NCI-H526 treated with DMSO at 0.1 percent for 48 hours (cell line): ENCODE measurements at regions not wholly inside any gene's neighbourhood (a gene's known extent, or its start where the extent isn't known, plus 50 kb on each side); places are given as distances from the start of the nearest gene placed in this dataset.
"Not testable (repeated sequence)": the region's sequence is repeated elsewhere in the genome, so short reads cannot be mapped to it uniquely, and the experiment has no call there.

ENCODE experiments used
- DNase-seq: peaks from one replicate; lab custom pipeline; 2025; lab: John Stamatoyannopoulos, UW

GRCh38 chr5:12658871-12659446 lies 754.7 kb upstream of the CTNND2 start:
- DNase-seq: no peak

GRCh38 chr5:12657914-12658474 lies 753.7 kb upstream of the CTNND2 start:
- DNase-seq: not testable (repeated sequence)

DNA sequence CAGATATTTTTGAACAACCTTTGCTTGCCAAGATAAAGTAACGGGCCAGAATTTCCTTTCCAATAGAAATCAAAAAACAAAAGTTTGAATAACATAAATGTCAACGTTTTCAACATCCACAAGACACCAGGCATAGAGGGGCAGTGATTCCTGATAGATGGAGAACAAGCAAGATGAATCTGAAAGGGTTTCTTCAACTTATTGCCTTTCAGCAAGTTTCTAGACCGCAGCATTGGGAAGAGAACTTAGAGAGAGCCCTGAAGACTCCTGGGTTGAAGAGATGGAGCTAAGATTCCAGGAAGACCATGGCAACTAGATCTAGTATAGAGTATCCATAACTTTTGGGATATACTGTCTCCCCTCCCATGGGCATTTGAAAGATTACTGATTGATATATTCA lies 751.4 kb upstream of the CTNND2 start:
- no peak for DNase-seq

DNA sequence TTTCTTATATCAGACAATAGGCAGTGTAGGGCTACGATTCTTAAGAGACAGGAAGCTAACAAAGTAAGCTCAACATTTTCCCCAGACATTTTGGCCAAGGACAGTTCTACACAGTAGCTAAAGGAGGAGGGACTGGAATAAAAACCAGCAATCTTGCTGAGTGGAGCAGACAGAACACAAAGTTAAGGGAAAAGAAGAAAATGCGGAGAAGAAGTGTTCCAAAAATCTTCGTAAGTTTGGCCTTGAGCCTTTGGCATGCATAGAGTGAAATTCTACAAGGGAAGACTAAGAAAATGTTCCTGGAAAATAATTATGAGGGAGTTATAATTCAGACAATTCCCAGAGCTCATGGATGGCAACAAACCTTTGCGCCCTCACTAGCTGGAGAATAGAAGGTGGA lies 748.0 kb upstream of the CTNND2 start:
- no peak for DNase-seq

- no peak for DNase-seq
Observed at GRCh38 chr5:12648558-12648957, 744.3 kb upstream of the CTNND2 start.

DNA sequence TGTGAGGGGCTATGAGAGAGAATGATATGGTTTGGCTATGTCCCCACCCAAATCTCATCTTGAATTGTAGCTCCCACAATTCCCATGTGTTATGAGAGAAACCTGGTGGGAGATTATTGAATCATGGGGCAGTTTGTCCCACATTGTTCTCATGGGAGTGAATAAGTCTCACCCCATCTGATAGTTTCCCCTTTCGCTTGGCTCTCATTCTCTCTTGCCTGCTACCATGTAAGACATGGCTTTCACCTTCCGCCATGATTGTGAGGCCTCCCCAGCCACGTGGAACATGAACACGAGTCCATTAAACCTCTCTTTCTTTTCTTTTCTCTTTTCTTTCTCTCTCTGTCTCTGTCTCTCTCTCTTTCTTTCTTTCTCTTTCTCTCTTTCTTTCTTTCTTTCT lies 743.4 kb upstream of the CTNND2 start:
- DNase-seq: no peak

GRCh38 chr5:12645582-12645981 lies 741.3 kb upstream of the CTNND2 start:
- no peak for DNase-seq

DNA sequence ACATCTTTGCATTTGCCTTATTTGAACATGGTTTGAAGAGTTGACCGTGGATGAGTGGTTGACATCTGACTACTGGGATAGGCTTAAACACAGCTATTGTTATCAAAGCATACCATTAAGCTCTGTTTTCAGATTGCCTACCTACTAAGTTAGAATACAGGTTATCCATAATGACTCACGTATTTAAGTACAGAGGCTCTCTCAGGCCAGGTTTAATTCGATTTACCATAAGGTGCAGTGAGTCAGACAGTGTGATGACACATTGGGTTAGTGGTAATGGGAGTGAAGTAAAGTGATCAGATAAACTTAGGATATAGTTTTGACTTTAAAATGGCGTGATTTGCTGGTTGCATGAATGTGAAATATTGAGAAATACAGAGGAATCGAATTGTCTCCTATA lies 732.0 kb upstream of the CTNND2 start:
- DNase-seq: no peak

DNA sequence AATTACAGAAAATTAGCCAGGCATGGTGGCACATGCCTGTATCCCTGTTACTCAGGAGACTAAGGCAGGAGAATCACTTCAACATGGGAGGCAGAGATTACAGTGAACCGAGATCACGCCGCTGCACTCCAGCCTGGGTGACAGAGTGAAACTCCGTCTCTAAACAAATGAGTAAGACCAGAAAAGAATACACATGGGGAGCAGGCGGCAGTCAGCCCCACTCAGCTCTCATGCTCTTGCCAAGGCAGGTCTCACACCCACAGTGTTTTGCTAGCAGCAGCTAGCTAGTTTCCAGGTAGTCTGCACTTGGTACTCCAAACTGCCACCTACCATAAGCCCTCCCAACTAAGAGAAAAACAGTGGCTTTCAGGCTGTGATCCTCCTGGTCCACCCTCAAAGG lies 722.3 kb upstream of the CTNND2 start:
- no peak for DNase-seq

- DNase-seq: no peak
Observed at GRCh38 chr5:12625667-12626263, 721.5 kb upstream of the CTNND2 start.

- no peak for DNase-seq
Observed at GRCh38 chr5:12624776-12625560, 720.7 kb upstream of the CTNND2 start.

DNA sequence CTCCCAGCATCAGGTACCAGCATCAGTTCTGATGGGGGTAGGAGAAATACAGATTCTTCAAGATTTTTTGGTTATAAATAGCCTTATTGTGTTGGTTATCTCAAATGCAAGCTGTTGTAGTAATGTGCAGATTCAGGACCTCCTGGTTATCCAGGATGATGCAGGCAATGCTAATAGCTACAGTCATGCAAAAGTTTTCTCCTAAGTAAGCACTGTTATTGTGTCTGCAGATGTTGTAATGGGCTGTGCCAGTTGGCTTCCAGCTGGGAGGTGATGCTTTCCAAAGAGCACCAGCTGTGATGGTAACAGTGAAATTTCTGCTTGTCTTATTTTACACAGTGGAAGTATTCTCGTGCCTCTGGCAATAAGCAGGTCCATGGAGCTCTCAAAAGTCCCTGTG lies 719.2 kb upstream of the CTNND2 start:
- no peak for DNase-seq

DNA sequence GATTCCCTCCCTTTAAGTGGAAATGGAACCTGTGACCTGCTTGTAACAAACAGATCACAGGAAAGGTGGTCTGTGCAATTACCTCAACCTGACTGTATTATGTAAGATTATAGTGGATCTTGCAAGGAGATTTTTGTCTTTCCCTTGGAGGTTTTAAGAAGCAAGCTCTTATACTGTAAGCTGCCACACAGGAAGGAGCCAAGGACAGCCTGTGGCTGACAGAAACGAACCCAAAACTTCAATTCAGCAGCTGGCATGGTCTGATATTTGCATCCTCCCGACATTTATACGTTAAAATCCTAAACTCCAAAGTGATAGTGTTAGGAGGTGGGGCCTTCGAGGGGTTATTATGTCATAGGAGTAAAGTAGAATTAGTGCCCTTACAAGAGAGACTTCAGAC lies 711.8 kb upstream of the CTNND2 start:
- DNase-seq: no peak

DNA sequence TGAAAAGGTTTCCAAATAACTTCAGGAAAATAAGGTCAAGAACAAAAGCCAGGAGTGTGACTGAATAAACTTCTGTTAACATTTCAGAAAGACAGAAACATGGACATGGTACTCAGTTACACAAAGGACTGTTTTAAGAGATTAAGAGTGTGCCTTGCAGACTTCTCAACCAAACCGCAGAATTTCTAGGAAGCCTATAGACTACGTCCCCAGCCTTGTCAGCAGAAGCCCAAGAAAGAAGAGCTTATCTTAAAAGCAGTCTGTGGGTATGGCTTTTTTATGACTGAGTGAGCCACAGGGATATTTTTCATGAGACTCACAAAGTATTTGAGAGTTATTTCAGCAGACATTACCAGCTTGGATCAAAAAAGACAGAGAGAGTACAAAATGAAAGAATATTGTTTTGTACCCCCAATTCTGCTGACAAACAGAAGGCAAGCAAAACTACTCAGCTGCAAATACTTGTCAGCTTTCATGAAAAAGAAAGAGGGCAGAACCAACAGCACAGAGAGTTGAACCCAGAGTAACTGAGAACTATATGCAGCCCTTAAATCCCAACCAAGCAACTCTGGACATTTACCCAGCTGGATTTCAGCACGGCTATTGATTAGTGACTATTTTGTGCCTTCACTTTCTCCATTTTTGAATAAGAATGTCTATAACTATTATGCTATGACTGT lies 711.0 kb upstream of the CTNND2 start:
- no peak for DNase-seq

- DNase-seq: no peak
Observed at GRCh38 chr5:12614608-12615007, 710.4 kb upstream of the CTNND2 start.

- DNase-seq: no peak
Observed at GRCh38 chr5:12611132-12611531, 706.9 kb upstream of the CTNND2 start.

GRCh38 chr5:12607817-12608216 lies 703.6 kb upstream of the CTNND2 start:
- DNase-seq: not testable (repeated sequence)

GRCh38 chr5:12592228-12592627 lies 688.0 kb upstream of the CTNND2 start:
- no peak for DNase-seq

DNA sequence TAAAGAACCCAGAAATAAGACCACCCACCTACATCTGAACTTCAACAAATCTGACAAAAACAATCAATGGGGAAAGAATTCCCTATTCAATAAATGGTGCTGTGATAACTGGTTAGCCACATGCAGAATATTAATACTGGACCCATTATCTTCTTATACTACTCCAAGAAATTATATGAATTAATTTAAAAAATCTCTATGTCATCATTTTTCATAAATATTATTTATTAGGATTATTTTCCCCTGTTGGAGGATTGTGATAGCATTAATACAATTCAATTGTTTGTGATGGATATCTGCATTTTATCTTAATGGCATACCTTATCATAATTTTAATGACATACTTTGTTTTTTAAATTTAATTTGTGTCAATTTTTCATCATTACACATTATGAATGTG lies 682.2 kb upstream of the CTNND2 start:
- no peak for DNase-seq

- DNase-seq: not testable (repeated sequence)
Observed at GRCh38 chr5:12578803-12579202, 674.6 kb upstream of the CTNND2 start.

- DNase-seq: not testable (repeated sequence)
Observed at GRCh38 chr5:12576953-12577352, 672.7 kb upstream of the CTNND2 start.

DNA sequence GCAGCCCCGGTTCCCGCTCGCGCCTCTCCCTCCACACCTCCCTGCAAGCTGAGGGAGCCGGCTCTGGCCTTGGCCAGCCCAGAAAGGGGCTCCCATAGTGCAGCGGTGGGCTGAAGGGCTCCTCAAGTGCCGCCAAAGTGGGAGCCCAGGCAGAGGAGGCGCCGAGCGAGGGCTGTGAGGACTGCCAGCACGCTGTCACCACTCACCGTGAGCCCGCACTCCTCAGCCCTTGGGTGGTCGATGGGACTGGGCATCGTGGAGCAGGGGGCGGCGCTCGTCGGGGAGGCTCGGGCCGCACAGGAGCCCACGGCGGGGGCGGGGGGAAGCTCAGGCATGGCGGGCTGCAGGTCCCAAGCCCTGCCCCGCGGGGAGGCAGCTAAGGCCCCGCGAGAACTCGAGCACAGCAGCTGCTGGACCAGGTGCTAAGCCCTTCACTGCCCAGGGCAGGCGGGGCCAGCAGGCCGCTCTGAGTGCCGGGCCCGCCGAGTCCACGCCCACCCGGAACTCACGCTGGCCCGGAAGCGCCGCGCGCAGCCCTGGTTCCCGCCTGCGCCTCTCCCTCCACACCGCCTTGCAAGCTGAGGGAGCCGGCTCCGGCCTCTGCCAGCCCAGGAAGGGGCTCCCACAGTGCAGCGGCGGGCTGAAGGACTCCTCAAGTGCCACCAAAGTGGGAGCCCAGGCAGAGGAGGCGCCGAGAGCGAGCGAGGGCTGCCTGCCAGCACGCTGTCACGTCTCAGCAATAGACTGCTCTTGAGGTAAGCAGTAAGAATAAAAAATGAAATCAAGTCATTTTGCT lies 670.2 kb upstream of the CTNND2 start:
- not testable (repeated sequence) for DNase-seq
